Fibroblast of skin of back (primary cell): ENCODE measurements at regions not wholly inside any gene's neighbourhood (a gene's known extent, or its start where the extent isn't known, plus 50 kb on each side); places are given as distances from the start of the nearest gene placed in this dataset.

ENCODE experiments used
- DNase-seq: peaks from one replicate; pipeline ENCODE4 v3.0.0-alpha.2; 2013

GRCh38 chr2:7472465-7472864 is 555.3 kb downstream of the RNF144A start:
- no peak for DNase-seq

- DNase-seq = no peak
Observed at GRCh38 chr2:7473135-7473771, 556.0 kb downstream of the RNF144A start.

GRCh38 chr2:7476371-7476770 is 559.2 kb downstream of the RNF144A start:
- peak; percentile 34 for DNase-seq

GRCh38 chr2:7479603-7480002 is 562.4 kb downstream of the RNF144A start:
- DNase-seq = peak; percentile 56

GRCh38 chr2:7480431-7480830 is 563.2 kb downstream of the RNF144A start:
- DNase-seq = peak; percentile 4

GRCh38 chr2:7490672-7491071 is 573.5 kb downstream of the RNF144A start:
- no peak for DNase-seq

GRCh38 chr2:7492719-7493118 is 575.5 kb downstream of the RNF144A start:
- DNase-seq = no peak

GRCh38 chr2:7497178-7497577 is 580.0 kb downstream of the RNF144A start:
- DNase-seq = no peak

- no peak for DNase-seq
Observed at GRCh38 chr2:7499018-7499417, 581.8 kb downstream of the RNF144A start.

GRCh38 chr2:7502336-7502735 is 585.1 kb downstream of the RNF144A start:
- DNase-seq = no peak

GRCh38 chr2:7508296-7508943 is 591.2 kb downstream of the RNF144A start:
- DNase-seq = no peak

- no peak for DNase-seq
Observed at GRCh38 chr2:7510353-7510752, 593.1 kb downstream of the RNF144A start.

- DNase-seq = no peak
Observed at GRCh38 chr2:7513834-7514233, 596.6 kb downstream of the RNF144A start.

- no peak for DNase-seq
Observed at GRCh38 chr2:7515327-7515726, 598.1 kb downstream of the RNF144A start.

- no peak for DNase-seq
Observed at GRCh38 chr2:7516484-7517063, 599.4 kb downstream of the RNF144A start.

- no peak for DNase-seq
Observed at GRCh38 chr2:7517088-7517487, 599.9 kb downstream of the RNF144A start.

- DNase-seq = no peak
Observed at GRCh38 chr2:7517851-7518250, 600.6 kb downstream of the RNF144A start.

GRCh38 chr2:7523481-7524120 is 606.4 kb downstream of the RNF144A start:
- DNase-seq = peak; percentile 72

- DNase-seq = no peak
Observed at GRCh38 chr2:7524195-7524594, 607.0 kb downstream of the RNF144A start.

GRCh38 chr2:7525746-7526145 is 608.5 kb downstream of the RNF144A start:
- peak; percentile 36 for DNase-seq

GRCh38 chr2:7527165-7527722 is 610.0 kb downstream of the RNF144A start:
- DNase-seq = no peak

- peak; percentile 75 for DNase-seq
Observed at GRCh38 chr2:7530001-7530400, 612.8 kb downstream of the RNF144A start.

- DNase-seq = peak; percentile 7
Observed at GRCh38 chr2:7539077-7539476, 621.9 kb downstream of the RNF144A start.
